ENCODE measurements at regions not wholly inside any gene's neighbourhood (a gene's known extent, or its start where the extent isn't known, plus 50 kb on each side); places are given as distances from the start of the nearest gene placed in this dataset.

- Mint-ChIP-seq H3K4me1 (ENCODE audit: low read depth) (no peaks in the 10 kb centered on the region), H3K27me3 (ENCODE audit: insufficient read depth) (no peaks in the 10 kb centered on the region; the same call in none of the 2 replicates), H3K36me3 (ENCODE audit: low read depth) (0 out of 2 replicates have a peak, but pooled peaks cover 5% of the 10 kb centered on the region), H3K4me3 (no peak overlapping the region), H3K27ac (no peak overlapping the region), H3K9me3 (peaks cover 23% of the 10 kb centered on the region)
- no peak for DNase-seq
- TF ChIP-seq CTCF (IDR thresholded peaks at IDR 0.05), result no peak
These were observed 116.8 kb upstream of the TBX20 start for GRCh38 chr7:35370687-35371086.

DNA sequence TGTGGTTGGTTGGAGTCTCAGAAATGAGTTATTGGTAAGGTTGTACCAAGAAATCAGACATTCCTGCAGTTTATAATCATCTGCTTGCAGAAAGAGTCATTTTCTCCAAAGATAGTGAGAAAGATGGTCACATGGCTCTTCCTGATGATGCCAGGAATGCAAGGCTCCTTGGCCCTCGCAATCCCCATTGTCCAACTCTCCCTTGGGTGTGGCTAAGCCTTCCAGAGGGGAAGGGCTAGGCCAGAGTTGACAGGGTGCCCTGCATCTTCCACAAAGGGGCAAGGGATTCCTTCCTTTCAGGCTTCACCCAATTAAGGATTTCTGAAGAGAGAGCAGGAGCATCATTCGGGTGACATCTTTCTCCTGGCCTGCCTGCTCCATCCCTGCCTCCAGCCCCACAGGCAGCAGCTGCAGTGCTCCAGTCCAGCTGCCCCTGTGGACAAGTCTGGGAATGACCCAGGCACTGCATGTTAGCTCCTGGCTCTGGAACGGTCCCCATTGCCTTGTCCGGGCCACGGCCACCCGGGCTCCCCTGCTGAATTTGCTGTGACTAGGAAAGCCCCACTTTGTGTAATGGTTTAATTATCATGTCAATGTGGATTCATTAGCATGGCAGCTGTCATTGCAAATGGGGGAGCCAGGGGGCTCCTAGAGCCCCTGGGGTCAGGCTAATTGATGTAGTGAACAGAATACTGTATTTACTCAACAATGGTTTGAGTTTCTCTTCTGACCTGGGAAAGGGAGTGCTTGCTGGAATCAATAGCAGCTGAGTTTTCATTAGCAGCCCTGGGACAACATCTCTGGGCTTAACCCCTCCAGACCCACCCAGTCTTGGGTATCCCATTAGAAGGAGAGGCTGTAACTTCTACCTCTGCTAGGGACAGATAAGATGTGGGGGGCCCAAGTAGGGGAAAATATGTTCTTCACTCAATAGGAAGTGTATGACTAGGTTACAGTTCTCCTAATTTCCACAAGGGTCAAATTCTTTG, 112.6 kb upstream of the TBX20 start:
- Mint-ChIP-seq H3K36me3 (ENCODE audit: low read depth) (no peaks in the 10 kb centered on the region), H3K4me3 (no peak overlapping the region), H3K27ac (no peak overlapping the region), H3K9me3 (peaks cover 21% of the 10 kb centered on the region), H3K27me3 (ENCODE audit: insufficient read depth) (peaks cover 1% of the 10 kb centered on the region; the same call in 1 of the 2 replicates), H3K4me1 (ENCODE audit: low read depth) (no peaks in the 10 kb centered on the region)
- TF ChIP-seq CTCF (IDR thresholded peaks at IDR 0.05), result no peak
- no peak for DNase-seq

GRCh38 chr7:35365523-35365922, 111.6 kb upstream of the TBX20 start:
- no peaks in the 10 kb centered on the region for H3K36me3 Mint-ChIP-seq (ENCODE audit: low read depth)
- no peaks in the 10 kb centered on the region for H3K4me1 Mint-ChIP-seq (ENCODE audit: low read depth)
- no peak overlapping the region for H3K27ac Mint-ChIP-seq
- no peak for TF ChIP-seq CTCF (IDR thresholded peaks at IDR 0.05)
- DNase-seq, result no peak
- H3K27me3 Mint-ChIP-seq (ENCODE audit: insufficient read depth), result peaks cover 1% of the 10 kb centered on the region; the same call in 1 of the 2 replicates
- H3K9me3 Mint-ChIP-seq, result peaks cover 23% of the 10 kb centered on the region
- H3K4me3 Mint-ChIP-seq, result no peak overlapping the region

GRCh38 chr7:35362341-35362740, 108.4 kb upstream of the TBX20 start:
- no peak for DNase-seq
- no peak overlapping the region for H3K27ac Mint-ChIP-seq
- no peaks in the 10 kb centered on the region for H3K36me3 Mint-ChIP-seq (ENCODE audit: low read depth)
- no peak for TF ChIP-seq CTCF (IDR thresholded peaks at IDR 0.05)
- H3K4me1 Mint-ChIP-seq (ENCODE audit: low read depth), result no peaks in the 10 kb centered on the region
- no peak overlapping the region for H3K4me3 Mint-ChIP-seq
- H3K9me3 Mint-ChIP-seq, result peaks cover 24% of the 10 kb centered on the region
- H3K27me3 Mint-ChIP-seq (ENCODE audit: insufficient read depth), result peaks cover 1% of the 10 kb centered on the region; the same call in 1 of the 2 replicates

GRCh38 chr7:35359423-35359822, 105.5 kb upstream of the TBX20 start:
- no peak overlapping the region for H3K4me3 Mint-ChIP-seq
- H3K27me3 Mint-ChIP-seq (ENCODE audit: insufficient read depth), result peaks cover 1% of the 10 kb centered on the region; the same call in 1 of the 2 replicates
- TF ChIP-seq CTCF (IDR thresholded peaks at IDR 0.05), result no peak
- no peak overlapping the region for H3K27ac Mint-ChIP-seq
- DNase-seq, result no peak
- H3K9me3 Mint-ChIP-seq, result peaks cover 43% of the 10 kb centered on the region
- H3K36me3 Mint-ChIP-seq (ENCODE audit: low read depth), result no peaks in the 10 kb centered on the region
- no peaks in the 10 kb centered on the region for H3K4me1 Mint-ChIP-seq (ENCODE audit: low read depth)

Data from HFFc6 (cell line).